ENCODE measurements at regions not wholly inside any gene's neighbourhood (a gene's known extent, or its start where the extent isn't known, plus 50 kb on each side); places are given as distances from the start of the nearest gene placed in this dataset.

- no peak for TF ChIP-seq POLR2A (IDR thresholded peaks at IDR 0.05)
- TF ChIP-seq CTCF (IDR thresholded peaks at IDR 0.05), result no peak
Observed at GRCh38 chr4:128470492-128471053, 183.0 kb upstream of the PGRMC2 start.

Data from heart left ventricle (tissue), 13 donors.